ENCODE measurements at regions not wholly inside any gene's neighbourhood (a gene's known extent, or its start where the extent isn't known, plus 50 kb on each side); places are given as distances from the start of the nearest gene placed in this dataset.

DNA sequence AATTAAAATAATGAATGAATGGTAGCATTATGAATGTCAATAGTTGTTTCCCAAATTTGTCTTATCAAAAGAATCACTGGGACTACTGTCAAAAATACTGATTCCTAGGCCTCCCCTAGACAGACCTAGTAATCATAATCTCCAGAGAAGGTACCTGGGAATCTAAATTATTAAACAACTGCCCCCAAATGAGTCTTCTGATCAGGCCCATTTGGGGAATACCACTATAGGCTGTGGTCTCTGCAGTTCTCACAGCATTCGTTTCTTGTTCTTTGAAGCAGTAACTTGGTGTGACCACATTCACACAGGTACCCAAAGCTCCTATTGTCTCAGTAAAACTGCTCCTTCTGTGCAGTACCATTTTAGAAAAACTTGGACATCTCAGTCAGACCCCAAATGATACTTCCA is 230.9 kb downstream of the PIK3R1 start:
- TF ChIP-seq, protein P1, sequence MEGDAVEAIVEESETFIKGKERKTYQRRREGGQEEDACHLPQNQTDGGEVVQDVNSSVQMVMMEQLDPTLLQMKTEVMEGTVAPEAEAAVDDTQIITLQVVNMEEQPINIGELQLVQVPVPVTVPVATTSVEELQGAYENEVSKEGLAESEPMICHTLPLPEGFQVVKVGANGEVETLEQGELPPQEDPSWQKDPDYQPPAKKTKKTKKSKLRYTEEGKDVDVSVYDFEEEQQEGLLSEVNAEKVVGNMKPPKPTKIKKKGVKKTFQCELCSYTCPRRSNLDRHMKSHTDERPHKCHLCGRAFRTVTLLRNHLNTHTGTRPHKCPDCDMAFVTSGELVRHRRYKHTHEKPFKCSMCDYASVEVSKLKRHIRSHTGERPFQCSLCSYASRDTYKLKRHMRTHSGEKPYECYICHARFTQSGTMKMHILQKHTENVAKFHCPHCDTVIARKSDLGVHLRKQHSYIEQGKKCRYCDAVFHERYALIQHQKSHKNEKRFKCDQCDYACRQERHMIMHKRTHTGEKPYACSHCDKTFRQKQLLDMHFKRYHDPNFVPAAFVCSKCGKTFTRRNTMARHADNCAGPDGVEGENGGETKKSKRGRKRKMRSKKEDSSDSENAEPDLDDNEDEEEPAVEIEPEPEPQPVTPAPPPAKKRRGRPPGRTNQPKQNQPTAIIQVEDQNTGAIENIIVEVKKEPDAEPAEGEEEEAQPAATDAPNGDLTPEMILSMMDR (IDR thresholded peaks at IDR 0.05) = no peak
- no peak for TF ChIP-seq POLR2AphosphoS5 (IDR thresholded peaks at IDR 0.05)
- TF ChIP-seq POLR2A (IDR thresholded peaks at IDR 0.05; ENCODE audit: low read depth) = no peak
